Memory B cell (primary cell): ENCODE measurements at regions not wholly inside any gene's neighbourhood (a gene's known extent, or its start where the extent isn't known, plus 50 kb on each side); places are given as distances from the start of the nearest gene placed in this dataset.
"Not testable (repeated sequence)": the region's sequence is repeated elsewhere in the genome, so short reads cannot be mapped to it uniquely, and the experiment has no call there.

ENCODE experiments used
- ATAC-seq: fragments of 150-1000 bp; cut with Tn5 transposase; 2 replicates; pipeline ENCODE4 v1.10.0; 2021; ENCODE audit warnings: low read depth, mild to moderate bottlenecking, moderate library complexity
- DNase-seq, 2 donors: peaks; one replicate each; pipeline ENCODE4 v3.0.0; 2022; ENCODE audit warnings: low spot score in 2 of 2
- H3K27ac Mint-ChIP-seq: one replicate; pipeline ENCODE4 v1.8.0; 2022; ENCODE audit warnings: mild to moderate bottlenecking, moderate library complexity, mixed read lengths
- H3K27me3 Mint-ChIP-seq: one replicate; pipeline ENCODE4 v1.8.0; 2022; ENCODE audit warnings: mixed read lengths
- H3K36me3 Mint-ChIP-seq: one replicate; pipeline ENCODE4 v1.8.0; 2022; ENCODE audit warnings: mild to moderate bottlenecking, mixed read lengths
- H3K4me1 Mint-ChIP-seq: one replicate; pipeline ENCODE4 v1.8.0; 2022; ENCODE audit warnings: mixed read lengths
- H3K4me3 Mint-ChIP-seq: one replicate; pipeline ENCODE4 v1.8.0; 2022; ENCODE audit warnings: mild to moderate bottlenecking, moderate library complexity, mixed read lengths
- H3K9me3 Mint-ChIP-seq: one replicate; pipeline ENCODE4 v1.8.0; 2022; ENCODE audit warnings: mixed read lengths

- H3K4me3 Mint-ChIP-seq, H3K9me3 Mint-ChIP-seq, H3K27me3 Mint-ChIP-seq, H3K4me1 Mint-ChIP-seq, DNase-seq, ATAC-seq, H3K36me3 Mint-ChIP-seq, H3K27ac Mint-ChIP-seq: not testable (repeated sequence)
These were observed 121.3 kb upstream of the PRSS12 start for GRCh38 chr4:118474001-118474626.

GRCh38 chr4:118474771-118475170 lies 122.0 kb upstream of the PRSS12 start:
- H3K4me1 Mint-ChIP-seq, H3K27me3 Mint-ChIP-seq, H3K4me3 Mint-ChIP-seq, ATAC-seq, H3K27ac Mint-ChIP-seq, DNase-seq, H3K36me3 Mint-ChIP-seq, H3K9me3 Mint-ChIP-seq: not testable (repeated sequence)

DNA sequence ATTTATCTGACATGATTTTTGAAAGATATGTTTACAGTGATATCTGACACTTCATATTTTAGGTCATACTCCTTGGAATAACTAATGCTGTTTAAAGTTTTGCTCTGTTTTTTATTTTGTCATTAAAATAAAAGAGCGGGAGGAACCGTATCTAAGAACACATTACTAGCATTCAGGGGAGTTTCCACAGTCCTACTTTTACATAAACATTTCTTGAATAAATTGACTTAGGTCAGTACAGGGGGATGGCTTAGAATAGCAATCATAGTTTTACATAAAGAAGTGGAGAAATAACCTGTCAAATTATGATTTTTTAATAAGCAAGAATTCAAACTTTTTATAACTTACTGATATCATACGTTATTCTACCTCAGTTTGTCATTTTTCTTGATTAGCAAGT lies 123.1 kb upstream of the PRSS12 start:
- ATAC-seq, H3K4me1 Mint-ChIP-seq, DNase-seq, H3K36me3 Mint-ChIP-seq, H3K27ac Mint-ChIP-seq, H3K27me3 Mint-ChIP-seq, H3K9me3 Mint-ChIP-seq, H3K4me3 Mint-ChIP-seq: not testable (repeated sequence)

DNA sequence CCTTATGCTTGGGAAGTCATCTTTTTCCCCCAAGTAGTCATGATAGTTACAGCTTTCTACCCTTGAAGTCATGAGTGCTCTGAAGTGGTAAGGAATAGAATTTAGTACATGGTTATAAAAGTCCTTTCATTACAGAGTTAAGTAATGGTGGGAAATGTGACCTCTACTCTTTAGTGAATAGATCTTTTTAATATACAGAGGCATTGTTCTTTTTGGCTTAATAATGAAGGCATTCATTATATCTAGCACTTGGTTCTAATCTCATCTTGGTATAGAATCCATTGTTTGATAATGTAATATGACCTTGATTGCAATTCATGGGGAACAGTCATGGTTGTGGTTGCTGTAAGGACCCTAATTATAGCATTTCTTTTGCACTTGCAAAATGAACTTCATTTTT lies 125.0 kb upstream of the PRSS12 start:
- H3K9me3 Mint-ChIP-seq, ATAC-seq, H3K4me3 Mint-ChIP-seq, H3K4me1 Mint-ChIP-seq, H3K36me3 Mint-ChIP-seq, H3K27ac Mint-ChIP-seq, DNase-seq, H3K27me3 Mint-ChIP-seq: not testable (repeated sequence)

DNA sequence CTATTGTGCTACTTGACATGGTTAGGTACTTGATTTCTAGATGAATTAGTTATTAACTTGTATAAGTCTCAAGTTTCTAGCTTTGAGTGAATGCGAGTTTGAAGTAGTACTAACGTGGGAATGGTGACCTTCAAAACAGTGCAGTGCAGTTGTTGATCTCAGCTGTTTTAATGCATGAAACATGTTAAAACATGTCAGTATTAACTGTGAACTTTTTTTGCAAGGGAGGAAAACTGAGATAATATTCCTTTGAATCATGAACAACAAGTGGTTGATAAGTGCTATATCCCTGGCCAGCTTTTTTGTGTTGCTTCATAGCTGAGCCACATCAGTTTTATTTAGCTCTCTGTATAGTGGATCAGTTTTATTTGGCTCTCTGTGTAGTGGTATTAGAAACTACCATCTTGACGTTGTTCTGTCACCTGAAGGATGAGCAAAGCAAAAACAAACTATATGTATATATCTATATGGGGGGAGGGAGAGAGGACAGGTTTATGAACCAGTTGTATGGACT lies 133.1 kb upstream of the PRSS12 start:
- not testable (repeated sequence) for H3K4me1 Mint-ChIP-seq, H3K9me3 Mint-ChIP-seq, ATAC-seq, DNase-seq, H3K27ac Mint-ChIP-seq, H3K4me3 Mint-ChIP-seq, H3K27me3 Mint-ChIP-seq, H3K36me3 Mint-ChIP-seq

GRCh38 chr4:118492963-118493362 lies 140.2 kb upstream of the PRSS12 start:
- H3K9me3 Mint-ChIP-seq, DNase-seq, H3K4me1 Mint-ChIP-seq, ATAC-seq, H3K27me3 Mint-ChIP-seq, H3K36me3 Mint-ChIP-seq, H3K27ac Mint-ChIP-seq, H3K4me3 Mint-ChIP-seq: not testable (repeated sequence)

DNA sequence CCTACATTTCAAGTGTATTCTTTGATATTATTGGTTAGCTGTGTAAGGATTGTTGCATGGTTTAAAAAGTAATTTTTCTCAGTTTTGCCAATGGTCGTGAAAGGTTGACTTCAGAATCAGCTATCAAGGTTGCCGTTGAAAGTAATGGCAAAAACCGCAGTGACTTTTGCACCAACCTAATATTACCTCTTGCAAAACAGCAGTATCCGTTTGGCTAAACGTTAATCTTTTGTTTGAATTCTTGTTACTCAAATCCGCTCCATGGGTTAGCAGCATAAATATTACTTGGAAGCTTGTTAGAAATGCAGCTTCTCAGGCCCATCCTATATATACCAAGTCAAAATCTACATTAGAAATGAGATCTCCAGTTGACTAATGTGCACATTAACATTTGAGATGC lies 141.6 kb upstream of the PRSS12 start:
- ATAC-seq, H3K9me3 Mint-ChIP-seq, DNase-seq, H3K36me3 Mint-ChIP-seq, H3K27ac Mint-ChIP-seq, H3K4me1 Mint-ChIP-seq, H3K4me3 Mint-ChIP-seq, H3K27me3 Mint-ChIP-seq: not testable (repeated sequence)

DNA sequence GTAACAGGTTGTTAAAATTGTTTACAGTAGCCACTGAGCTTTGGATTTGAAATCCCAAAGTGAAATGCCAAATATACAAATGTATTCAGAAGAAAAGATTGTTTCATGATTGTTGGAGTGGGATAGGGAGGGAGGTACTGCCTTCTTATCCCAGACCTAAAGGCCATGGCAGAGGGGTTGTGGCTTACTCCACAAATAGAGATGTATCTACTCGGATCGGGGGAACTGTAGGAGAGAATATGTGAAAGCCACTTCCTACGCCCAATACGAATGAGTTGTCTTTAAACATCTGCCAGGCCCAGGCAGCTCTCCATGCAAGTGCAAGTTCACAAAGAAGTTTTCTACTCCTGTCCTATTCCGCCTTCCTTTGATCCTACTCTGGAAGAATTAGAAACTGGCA lies 150.2 kb upstream of the PRSS12 start:
- H3K4me1 Mint-ChIP-seq, H3K27me3 Mint-ChIP-seq, ATAC-seq, H3K9me3 Mint-ChIP-seq, H3K4me3 Mint-ChIP-seq, H3K36me3 Mint-ChIP-seq, DNase-seq, H3K27ac Mint-ChIP-seq: not testable (repeated sequence)

DNA sequence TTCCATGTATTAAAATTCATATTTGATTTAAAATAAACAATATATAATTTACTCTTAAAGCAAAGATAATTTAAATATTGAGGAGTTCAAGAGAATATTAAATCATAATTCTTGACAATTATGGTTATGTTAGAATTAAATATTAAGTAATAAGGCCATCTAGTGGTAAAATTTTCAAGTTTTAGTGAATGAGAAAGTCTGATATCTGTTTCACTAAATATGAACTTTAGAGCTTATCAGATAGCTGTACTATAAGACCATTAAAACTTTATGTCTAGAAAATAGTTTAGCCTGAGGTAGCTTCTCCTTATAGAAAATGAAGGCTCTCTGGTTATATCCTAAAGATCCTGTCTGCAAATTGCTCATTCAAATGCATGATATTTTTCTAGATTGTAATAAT lies 152.1 kb upstream of the PRSS12 start:
- not testable (repeated sequence) for DNase-seq, H3K9me3 Mint-ChIP-seq, ATAC-seq, H3K27ac Mint-ChIP-seq, H3K27me3 Mint-ChIP-seq, H3K4me1 Mint-ChIP-seq, H3K36me3 Mint-ChIP-seq, H3K4me3 Mint-ChIP-seq

DNA sequence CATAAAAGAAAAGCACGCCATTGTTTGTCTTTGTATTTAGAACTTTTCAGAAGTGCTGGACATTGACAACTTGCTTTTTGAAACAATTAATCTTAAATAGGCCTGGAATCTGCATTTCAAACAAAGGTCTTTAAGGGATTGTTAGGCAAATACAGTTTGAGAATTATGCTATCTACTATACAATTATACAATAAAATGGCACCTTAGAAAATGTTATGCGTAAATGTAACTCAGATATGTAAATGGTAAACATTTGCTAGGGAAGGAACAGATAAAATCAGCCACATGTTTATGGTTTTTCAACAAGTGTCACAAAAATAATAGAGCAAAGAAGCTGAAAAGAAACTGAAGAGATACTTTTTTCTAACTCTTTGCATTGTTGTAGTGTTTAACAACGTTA lies 152.7 kb upstream of the PRSS12 start:
- not testable (repeated sequence) for H3K4me3 Mint-ChIP-seq, H3K27me3 Mint-ChIP-seq, H3K36me3 Mint-ChIP-seq, H3K9me3 Mint-ChIP-seq, H3K27ac Mint-ChIP-seq, H3K4me1 Mint-ChIP-seq, ATAC-seq, DNase-seq

DNA sequence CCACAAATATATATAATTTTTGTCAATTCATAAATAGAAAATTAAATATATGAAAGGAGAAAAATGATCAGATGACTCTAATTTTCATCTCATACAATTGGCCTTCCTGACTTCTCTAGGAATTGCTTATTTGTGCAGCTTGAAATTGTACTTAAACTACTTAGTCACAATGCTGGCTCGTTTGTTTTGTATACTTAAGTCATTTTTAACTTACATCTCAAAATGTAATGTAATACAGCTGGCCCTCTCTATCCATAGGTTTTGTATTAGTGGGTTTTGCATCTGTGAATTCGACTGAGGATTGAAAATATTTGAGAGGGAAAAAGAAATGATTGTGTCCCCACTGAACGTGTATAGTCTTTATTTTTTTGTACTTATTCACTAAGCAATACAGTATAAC lies 160.1 kb upstream of the PRSS12 start:
- H3K4me3 Mint-ChIP-seq, H3K27me3 Mint-ChIP-seq, H3K9me3 Mint-ChIP-seq, H3K36me3 Mint-ChIP-seq, H3K4me1 Mint-ChIP-seq, ATAC-seq, H3K27ac Mint-ChIP-seq, DNase-seq: not testable (repeated sequence)

GRCh38 chr4:118514332-118514731 lies 161.5 kb upstream of the PRSS12 start:
- H3K27ac Mint-ChIP-seq, H3K9me3 Mint-ChIP-seq, H3K4me3 Mint-ChIP-seq, ATAC-seq, DNase-seq, H3K27me3 Mint-ChIP-seq, H3K4me1 Mint-ChIP-seq, H3K36me3 Mint-ChIP-seq: not testable (repeated sequence)

- not testable (repeated sequence) for DNase-seq, H3K4me3 Mint-ChIP-seq, ATAC-seq, H3K9me3 Mint-ChIP-seq, H3K4me1 Mint-ChIP-seq, H3K27ac Mint-ChIP-seq, H3K27me3 Mint-ChIP-seq, H3K36me3 Mint-ChIP-seq
These were observed 163.3 kb upstream of the PRSS12 start for GRCh38 chr4:118516107-118516506.

- DNase-seq, H3K27ac Mint-ChIP-seq, ATAC-seq, H3K4me3 Mint-ChIP-seq, H3K27me3 Mint-ChIP-seq, H3K9me3 Mint-ChIP-seq, H3K4me1 Mint-ChIP-seq, H3K36me3 Mint-ChIP-seq: not testable (repeated sequence)
These were observed 155.1 kb upstream of the METTL14 start for GRCh38 chr4:118530107-118530506.

DNA sequence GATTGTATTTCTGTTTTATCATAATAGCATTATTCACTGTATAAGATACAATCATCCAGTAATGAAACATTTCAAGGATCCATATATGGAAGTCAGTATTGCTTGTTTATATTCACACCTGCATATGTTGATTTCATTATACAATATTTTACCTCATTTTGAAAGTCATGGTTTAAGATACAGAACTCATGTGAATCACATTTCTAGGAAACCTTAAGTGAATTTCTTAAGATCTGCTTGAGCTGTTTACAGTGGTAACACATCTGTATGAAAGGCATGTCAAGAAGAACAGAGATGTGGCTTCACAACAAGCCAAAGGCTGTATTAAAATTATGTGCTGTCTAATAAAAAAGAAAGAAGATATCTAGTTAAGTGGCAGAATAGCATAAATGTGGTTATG lies 153.2 kb upstream of the METTL14 start:
- not testable (repeated sequence) for DNase-seq, H3K9me3 Mint-ChIP-seq, H3K27ac Mint-ChIP-seq, H3K4me3 Mint-ChIP-seq, H3K4me1 Mint-ChIP-seq, H3K36me3 Mint-ChIP-seq, H3K27me3 Mint-ChIP-seq, ATAC-seq
